H9 (cell line): ENCODE measurements at regions not wholly inside any gene's neighbourhood (a gene's known extent, or its start where the extent isn't known, plus 50 kb on each side); places are given as distances from the start of the nearest gene placed in this dataset.

Experiments
- DNase-seq: peaks from one replicate; pipeline ENCODE4 v3.0.0-alpha.2; 2017
- H2AFZ ChIP-seq: one replicate; pipeline ENCODE4 v1.6.1; 2013; ENCODE audit warnings: mild to moderate bottlenecking, low read length, control low read depth, moderate library complexity
- H2AK5ac ChIP-seq: 2 replicates; pipeline ENCODE4 v1.6.1; 2013; ENCODE audit warnings: low read length, control low read depth, mixed read lengths; ENCODE audit not compliant: insufficient read length
- H2BK120ac ChIP-seq: one replicate; pipeline ENCODE4 v1.6.1; 2013; ENCODE audit warnings: low read depth, mild to moderate bottlenecking, low read length, control low read depth, inconsistent platforms; ENCODE audit not compliant: poor library complexity, severe bottlenecking
- H2BK12ac ChIP-seq: 2 replicates; pipeline ENCODE4 v1.6.1; 2013; ENCODE audit warnings: low read length, control low read depth, mixed read lengths, low read depth; ENCODE audit not compliant: insufficient read length
- H2BK15ac ChIP-seq: 2 replicates; pipeline ENCODE4 v1.6.1; 2013; ENCODE audit warnings: low read depth, low read length, control low read depth
- H2BK20ac ChIP-seq: one replicate; pipeline ENCODE4 v1.6.1; 2013; ENCODE audit warnings: low read depth, mild to moderate bottlenecking, low read length, control low read depth, inconsistent platforms; ENCODE audit not compliant: poor library complexity, severe bottlenecking
- H2BK5ac ChIP-seq: 2 replicates; pipeline ENCODE4 v1.6.1; 2013; ENCODE audit warnings: low read length, control low read depth, mixed read lengths; ENCODE audit not compliant: insufficient read length
- H3K14ac ChIP-seq: 2 replicates; pipeline ENCODE4 v1.6.1; 2013; ENCODE audit warnings: low read length, control low read depth; ENCODE audit not compliant: insufficient read depth
- H3K18ac ChIP-seq: 2 replicates; pipeline ENCODE4 v1.6.1; 2013; ENCODE audit warnings: low read depth, mild to moderate bottlenecking, mixed read lengths, low read length, control low read depth; ENCODE audit not compliant: insufficient read length
- H3K23ac ChIP-seq: 2 replicates; pipeline ENCODE4 v1.6.1; 2013; ENCODE audit warnings: low read length, control low read depth, mixed read lengths, low read depth; ENCODE audit not compliant: insufficient read length
- H3K23me2 ChIP-seq: 2 replicates; pipeline ENCODE4 v1.6.1; 2013; ENCODE audit warnings: low read depth, mild to moderate bottlenecking, mixed read lengths, low read length, control low read depth; ENCODE audit not compliant: insufficient read length, poor library complexity, severe bottlenecking
- H3K27ac ChIP-seq: 2 replicates; pipeline ENCODE4 v1.5.1; 2013; ENCODE audit warnings: low read length, control low read depth, mixed read lengths, low read depth; ENCODE audit not compliant: insufficient read length
- H3K27me3 ChIP-seq: 2 replicates; pipeline ENCODE4 v1.6.1; 2013; ENCODE audit warnings: low read length, control low read depth, inconsistent platforms; ENCODE audit not compliant: insufficient read depth
- H3K4ac ChIP-seq: 2 replicates; pipeline ENCODE4 v1.6.1; 2013; ENCODE audit warnings: low read depth, mild to moderate bottlenecking, control low read depth, inconsistent platforms, low read length, moderate library complexity
- H3K4me1 ChIP-seq: 2 replicates; pipeline ENCODE4 v1.6.1; 2013; ENCODE audit warnings: low read length, control low read depth, inconsistent platforms; ENCODE audit not compliant: insufficient read depth
- H3K4me2 ChIP-seq: 2 replicates; pipeline ENCODE4 v1.6.1; 2013; ENCODE audit warnings: low read length, control low read depth, mixed read lengths; ENCODE audit not compliant: insufficient read length, insufficient read depth
- H3K56ac ChIP-seq: 2 replicates; pipeline ENCODE4 v1.6.1; 2013; ENCODE audit warnings: low read depth, mild to moderate bottlenecking, mixed read lengths, low read length, control low read depth; ENCODE audit not compliant: insufficient read length
- H3K79me1 ChIP-seq: 2 replicates; pipeline ENCODE4 v1.6.1; 2013; ENCODE audit warnings: low read depth, mild to moderate bottlenecking, moderate library complexity, low read length, control low read depth, inconsistent platforms; ENCODE audit not compliant: insufficient read depth, poor library complexity, severe bottlenecking
- H3K79me2 ChIP-seq: 2 replicates; pipeline ENCODE4 v1.6.1; 2013; ENCODE audit warnings: low read length, control low read depth, inconsistent platforms; ENCODE audit not compliant: insufficient read depth
- H3K9ac ChIP-seq: 2 replicates; pipeline ENCODE4 v1.6.1; 2013; ENCODE audit warnings: low read length, control low read depth, mixed read lengths; ENCODE audit not compliant: insufficient read length; ENCODE audit errors: extremely low read depth
- H3K9me3 ChIP-seq: one replicate; pipeline ENCODE4 v1.6.1; 2013; ENCODE audit warnings: low read depth, low read length, inconsistent platforms; ENCODE audit not compliant: control insufficient read depth
- H3T11ph ChIP-seq: one replicate; pipeline ENCODE4 v1.6.1; 2013; ENCODE audit warnings: mild to moderate bottlenecking, low read length, control low read depth, inconsistent platforms
- H4K20me1 ChIP-seq: one replicate; pipeline ENCODE4 v1.6.1; 2013; ENCODE audit not compliant: control insufficient read depth, insufficient read length, insufficient read depth
- H4K5ac ChIP-seq: 2 replicates; pipeline ENCODE4 v1.6.1; 2013; ENCODE audit warnings: low read depth, mild to moderate bottlenecking, mixed read lengths, low read length, control low read depth; ENCODE audit not compliant: insufficient read length
- H4K8ac ChIP-seq: replicated peaks from 2 replicates; pipeline ENCODE4 v1.6.1; 2013; ENCODE audit warnings: low read length, control low read depth, mixed read lengths, low read depth; ENCODE audit not compliant: insufficient read length
- H4K91ac ChIP-seq: 2 replicates; pipeline ENCODE4 v1.6.1; 2013; ENCODE audit warnings: low read depth, mild to moderate bottlenecking, moderate library complexity, mixed read lengths, low read length, control low read depth; ENCODE audit not compliant: insufficient read length
- H3K27ac Mint-ChIP-seq, 3 experiments: 2 replicates in 2 of 3; 3 replicates in 1 of 3; pipeline ENCODE4 v1.8.0; 2020 to 2021; ENCODE audit warnings: mixed read lengths in 3 of 3, mild to moderate bottlenecking in 1 of 3, moderate library complexity in 1 of 3
- H3K27me3 Mint-ChIP-seq: 2 replicates; pipeline ENCODE4 v1.8.0; 2021; ENCODE audit warnings: low read depth, mild to moderate bottlenecking, moderate library complexity, mixed read lengths
- H3K36me3 Mint-ChIP-seq, 3 experiments: 2 replicates in 2 of 3; 3 replicates in 1 of 3; pipeline ENCODE4 v1.8.0; 2020 to 2021; ENCODE audit warnings: low read depth in 3 of 3, mixed read lengths in 3 of 3; ENCODE audit not compliant: insufficient read depth in 1 of 3
- H3K4me1 Mint-ChIP-seq, 2 experiments: 2 replicates each; pipeline ENCODE4 v1.8.0; 2020; ENCODE audit warnings: mixed read lengths in 2 of 2
- H3K4me3 Mint-ChIP-seq, 2 experiments: 2 replicates in 1 of 2; 3 replicates in 1 of 2; pipeline ENCODE4 v1.8.0; 2020 to 2021; ENCODE audit warnings: mild to moderate bottlenecking in 2 of 2, mixed read lengths in 2 of 2, moderate library complexity in 1 of 2
- H3K9me3 Mint-ChIP-seq, 2 experiments: 2 replicates in 1 of 2; 3 replicates in 1 of 2; pipeline ENCODE4 v1.8.0; 2020; ENCODE audit warnings: mild to moderate bottlenecking in 2 of 2, mixed read lengths in 2 of 2, moderate library complexity in 1 of 2
- CTCF ChIP-seq: fragments of 200-600 bp; sonication (generic); conservative IDR thresholded peaks from 3 replicates; pipeline ENCODE4 v1.8.0; 2021; ENCODE audit warnings: antibody characterized with exemption, mild to moderate bottlenecking
- WGBS: extraction: QIAGEN DNeasy Blood & Tissue Kit; methylation state at CpG from one replicate; pipeline ENCODE4 v1.1.7; 2013; ENCODE audit warnings: missing lambda C conversion rate, low lambda C conversion rate, mixed read lengths; ENCODE audit not compliant: insufficient read length; ENCODE audit errors: extremely low coverage; 5-methylcytosine and 5-hydroxymethylcytosine counted together

- DNase-seq: no peak
- Histone ChIP-seq H4K20me1 (no peaks in the 10 kb centered on the region), H3K23ac (no peak overlapping the region), H3K27me3 (no peaks in the 10 kb centered on the region), H3K23me2 (no peaks in the 10 kb centered on the region), H3K56ac (no peak overlapping the region), H4K91ac (no peak overlapping the region), H2BK20ac (no peak overlapping the region), H3K4me2 (no peak overlapping the region), H3K9ac (no peak overlapping the region), H3T11ph (no peak overlapping the region), H3K14ac (no peak overlapping the region), H3K27ac (no peak overlapping the region), H2BK12ac (no peak overlapping the region), H4K5ac (no peak overlapping the region), H2BK15ac (no peak overlapping the region), H3K79me2 (no peaks in the 10 kb centered on the region), H3K18ac (no peak overlapping the region), H2BK120ac (no peak overlapping the region), H2AK5ac (no peak overlapping the region), H3K79me1 (no peaks in the 10 kb centered on the region), H3K9me3 (no peaks in the 10 kb centered on the region), H2AFZ (no peak overlapping the region), H4K8ac (no peak overlapping the region), H3K4me1 (no peaks in the 10 kb centered on the region), H3K4ac (no peak overlapping the region), H2BK5ac (no peak overlapping the region)
- Mint-ChIP-seq H3K27ac (no peak overlapping the region), H3K4me1 (no peaks in the 10 kb centered on the region; a peak in 1 of 4 replicates), H3K36me3 (peaks cover 0 to 9% (median 2%) of the 10 kb centered on the region in 3 experiments; a peak in 2 of 7 replicates), H3K9me3 (peaks cover 3 to 7% of the 10 kb centered on the region in 2 experiments; a peak in 4 of 5 replicates), H3K27me3 (peaks cover 2% of the 10 kb centered on the region), H3K4me3 (no peak overlapping the region)
- no CpG with 5 or more reads among the region's 9 CpGs for WGBS
- TF ChIP-seq CTCF: no peak
These were observed 260.0 kb downstream of the ASMT start for GRCh38 chrX:1874899-1875298.
